NCI-H82 (cell line): ENCODE measurements at regions not wholly inside any gene's neighbourhood (a gene's known extent, or its start where the extent isn't known, plus 50 kb on each side); places are given as distances from the start of the nearest gene placed in this dataset.
A peak's percentile ranks its signal among the peaks of the same experiment; 100 is the strongest.

Experiments
- DNase-seq: peaks from one replicate; lab custom pipeline; 2025; lab: John Stamatoyannopoulos, UW

DNA sequence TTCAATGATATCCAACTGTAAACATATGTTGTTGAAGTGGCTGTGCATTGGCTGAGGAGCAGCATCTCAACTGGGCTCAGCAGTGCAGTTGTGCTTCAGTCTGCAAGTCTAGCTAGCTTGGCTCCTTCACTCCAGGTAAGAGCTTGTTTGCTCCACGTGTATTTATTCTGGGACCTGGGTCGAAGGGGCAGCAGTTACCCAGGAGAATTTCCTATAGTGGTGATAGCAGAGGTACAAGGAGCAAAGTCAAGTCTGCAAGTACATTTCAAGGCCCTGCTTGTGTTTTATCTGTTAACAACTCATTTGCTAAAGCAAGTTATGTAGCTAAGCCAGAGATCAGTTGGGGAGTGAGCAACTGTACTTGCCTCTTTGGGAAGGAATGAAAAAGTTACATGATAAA is 286.2 kb upstream of the UMPS start:
- no peak for DNase-seq

DNA sequence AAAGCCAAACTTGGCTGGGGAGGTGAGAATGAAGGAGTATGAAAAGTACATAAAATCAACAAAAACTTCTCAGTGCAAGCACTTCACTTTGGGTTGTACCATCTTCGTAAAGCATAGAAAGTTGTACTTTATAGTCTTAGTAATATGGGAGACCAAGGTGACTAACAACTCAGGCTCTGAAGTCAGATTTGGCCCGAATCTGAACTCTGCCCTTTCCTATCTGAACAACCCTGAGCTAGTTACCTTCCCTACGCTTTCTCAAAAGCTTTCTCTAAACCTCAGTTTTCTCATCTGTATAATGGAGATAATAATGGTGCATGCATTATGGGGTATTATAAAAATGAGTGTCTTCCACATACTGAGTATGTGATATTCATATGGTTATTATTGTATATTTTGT is 285.4 kb upstream of the UMPS start:
- DNase-seq = no peak

DNA sequence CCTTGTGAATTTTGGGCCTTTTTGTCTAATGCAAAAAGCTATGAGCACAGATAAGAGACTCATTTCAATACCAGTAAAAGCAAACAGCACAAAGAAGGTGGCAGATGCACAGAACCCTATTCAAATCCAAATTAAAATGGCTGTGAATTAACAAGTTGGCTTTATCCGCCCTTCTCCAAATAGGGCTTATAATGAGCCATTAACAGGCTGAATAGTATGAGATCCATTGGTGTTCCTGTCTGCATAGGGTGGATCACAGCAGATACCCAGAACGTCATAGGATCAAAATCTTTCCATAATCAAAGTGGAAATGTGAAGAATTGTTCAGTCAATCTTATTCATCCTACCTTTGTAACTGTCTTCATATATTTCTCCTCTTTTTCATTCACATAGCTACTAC is 282.4 kb upstream of the UMPS start:
- DNase-seq = no peak

GRCh38 chr3:124448954-124449353 is 281.3 kb upstream of the UMPS start:
- no peak for DNase-seq

DNA sequence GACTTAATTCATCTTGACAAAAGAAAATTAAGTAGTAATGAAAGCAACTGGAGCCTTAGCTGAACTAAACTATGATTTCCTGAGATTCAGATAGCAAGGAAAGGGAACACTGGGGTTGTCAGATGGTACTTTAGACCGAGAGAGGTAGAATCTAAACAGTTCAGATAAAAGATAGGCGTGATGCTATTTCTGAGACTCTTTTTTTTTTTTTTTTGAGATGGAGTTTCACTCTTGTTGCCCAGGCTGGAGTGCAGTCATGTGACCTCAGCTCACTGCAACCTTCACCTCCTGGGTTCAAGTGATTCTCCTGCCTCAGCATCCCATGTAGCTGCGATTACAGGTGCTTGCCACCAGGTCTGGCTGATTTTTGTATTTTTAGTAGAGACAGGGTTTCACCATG is 279.9 kb upstream of the UMPS start:
- DNase-seq = no peak

DNA sequence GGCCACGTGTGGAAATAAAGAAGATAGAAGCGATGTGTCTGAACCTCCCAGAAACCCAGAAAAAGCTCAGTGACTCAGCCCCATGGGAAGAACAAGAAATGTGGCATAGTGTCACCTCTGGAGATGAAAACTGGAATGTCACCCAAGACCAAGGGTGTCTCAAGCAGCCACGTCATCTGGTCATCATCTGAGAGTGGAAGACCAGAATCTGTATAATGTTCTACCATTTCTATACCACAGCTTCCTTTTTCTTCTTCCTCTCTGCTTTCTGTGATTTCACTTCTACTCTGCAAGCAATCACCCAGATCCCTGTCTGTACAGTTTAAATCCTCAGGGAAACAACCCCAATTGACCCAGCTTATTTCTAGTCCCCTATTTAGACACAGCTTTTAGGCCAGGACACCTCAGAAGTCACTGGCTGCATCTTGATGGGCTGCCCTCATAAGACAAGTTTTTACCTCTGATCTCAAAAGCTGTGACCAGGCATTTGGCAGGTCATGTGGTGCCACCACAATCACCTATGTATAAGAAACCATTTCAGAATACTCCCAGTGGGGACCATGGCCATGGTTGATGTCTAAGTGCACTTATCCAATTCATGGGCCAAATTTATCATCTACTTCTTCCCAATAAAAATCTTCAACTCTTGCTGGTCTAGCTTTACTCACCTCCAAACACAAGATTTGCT is 278.5 kb upstream of the UMPS start:
- DNase-seq = no peak

GRCh38 chr3:124453189-124453588 is 277.1 kb upstream of the UMPS start:
- peak; percentile 37 for DNase-seq

DNA sequence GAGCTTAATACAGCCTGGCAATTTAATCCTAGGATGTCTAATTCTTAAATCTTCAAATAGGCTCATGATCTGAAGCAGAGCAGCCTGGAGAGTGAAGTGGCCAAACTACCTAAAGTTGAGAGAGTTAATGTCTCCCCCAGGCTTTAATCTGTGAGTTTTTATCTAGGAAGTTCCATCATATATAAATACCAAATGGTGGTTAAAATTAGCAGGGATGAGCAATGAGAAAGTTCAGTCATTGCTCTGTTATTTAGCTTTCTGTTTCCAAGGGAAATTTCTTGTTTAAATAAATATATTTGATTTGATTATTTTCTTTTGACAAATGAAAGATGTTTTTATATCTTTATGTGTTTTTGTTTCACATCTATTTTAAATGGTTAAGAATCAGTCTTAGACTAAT is 274.4 kb upstream of the UMPS start:
- peak; percentile 87 for DNase-seq

GRCh38 chr3:124456506-124456905 is 273.7 kb upstream of the UMPS start:
- DNase-seq = no peak

DNA sequence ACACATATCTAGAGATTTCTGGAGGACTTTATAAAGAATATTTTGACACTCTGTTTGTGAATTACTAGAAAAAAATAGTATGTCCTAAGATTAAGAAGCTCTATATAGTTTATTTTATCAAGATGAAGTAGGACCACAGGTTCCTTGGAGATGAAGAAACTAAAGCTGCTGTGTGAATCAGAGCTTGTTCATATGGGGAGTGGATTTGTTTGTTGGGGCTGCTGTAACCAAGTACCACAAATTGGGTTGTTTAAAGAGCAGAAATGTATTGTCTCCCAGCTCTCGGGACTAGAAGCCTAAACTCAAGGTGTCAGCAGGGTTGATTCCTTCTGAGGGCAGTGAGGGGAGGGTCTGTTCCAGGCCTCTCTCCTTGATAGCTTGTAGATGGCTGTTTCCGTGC is 270.6 kb upstream of the UMPS start:
- DNase-seq = no peak

- no peak for DNase-seq
Measured at GRCh38 chr3:124461126-124461525, 269.1 kb upstream of the UMPS start.

- peak; percentile 67 for DNase-seq
Measured at GRCh38 chr3:124461838-124462632, 268.2 kb upstream of the UMPS start.

- DNase-seq = no peak
Measured at GRCh38 chr3:124463234-124463633, 267.0 kb upstream of the UMPS start.

- DNase-seq = peak; percentile 83
Measured at GRCh38 chr3:124467980-124468902, 262.0 kb upstream of the UMPS start.

- DNase-seq = peak; percentile 12
Measured at GRCh38 chr3:124469555-124469954, 260.7 kb upstream of the UMPS start.

DNA sequence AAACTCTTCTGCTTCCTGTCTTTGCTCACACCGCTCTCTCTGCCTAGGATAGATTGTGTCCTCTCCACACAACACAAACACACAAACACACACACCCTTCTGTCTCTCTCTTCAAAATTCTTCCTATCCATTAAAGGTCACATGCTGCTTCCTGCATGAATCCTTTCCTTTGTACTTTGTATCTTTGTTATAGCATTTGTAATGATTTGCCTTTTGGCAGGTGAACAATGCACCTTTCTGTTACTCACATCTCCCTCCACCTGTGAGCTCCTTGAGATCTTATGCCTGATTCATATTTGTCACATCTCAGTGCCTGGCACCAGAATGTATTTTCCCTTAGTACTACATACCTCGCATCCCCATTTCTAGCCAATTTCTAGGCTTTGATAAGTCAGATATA is 251.4 kb upstream of the UMPS start:
- no peak for DNase-seq

GRCh38 chr3:124483915-124484470 is 246.3 kb upstream of the UMPS start:
- no peak for DNase-seq

GRCh38 chr3:124486324-124486723 is 243.9 kb upstream of the UMPS start:
- DNase-seq = peak; percentile 84

- no peak for DNase-seq
Measured at GRCh38 chr3:124489506-124489905, 240.7 kb upstream of the UMPS start.

- DNase-seq = no peak
Measured at GRCh38 chr3:124491098-124491497, 239.2 kb upstream of the UMPS start.

- DNase-seq = no peak
Measured at GRCh38 chr3:124491875-124492274, 238.4 kb upstream of the UMPS start.

DNA sequence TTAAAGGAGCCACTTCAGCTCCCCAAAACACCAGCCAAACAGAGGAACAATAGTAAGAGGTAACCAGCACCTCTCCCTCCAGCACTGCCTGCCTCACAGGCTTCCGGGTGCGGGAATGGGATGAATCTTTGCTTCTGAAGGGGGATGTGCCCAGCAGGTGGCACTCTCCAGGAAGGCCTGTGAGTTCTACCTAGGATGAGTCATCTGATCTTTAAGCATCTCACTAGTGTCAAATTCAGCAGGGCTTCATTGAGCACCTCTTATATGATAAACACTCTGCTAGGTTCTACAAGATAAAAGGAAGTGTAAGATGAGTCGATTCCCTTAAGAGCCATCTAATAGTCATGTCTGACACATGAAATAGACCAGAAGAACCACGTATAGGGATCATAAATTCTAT is 237.4 kb upstream of the UMPS start:
- peak; percentile 69 for DNase-seq
